WTC11 (cell line): ENCODE measurements at regions not wholly inside any gene's neighbourhood (a gene's known extent, or its start where the extent isn't known, plus 50 kb on each side); places are given as distances from the start of the nearest gene placed in this dataset.

Source experiments
- ATAC-seq: fragments of 200-7000 bp; cut with Tn5 transposase; 2 replicates; pipeline ENCODE4 v1.10.0; 2021; ENCODE audit warnings: mild to moderate bottlenecking, moderate library complexity
- CTCF ChIA-PET: fragments of 300-600 bp; sonication (Branson Sonifier 250); formaldehyde crosslinking; loops from one replicate; lab custom pipeline; 2021; ENCODE audit warnings: antibody characterized with exemption; lab: Charles Lee
- POLR2A ChIA-PET: fragments of 350-600 bp; sonication (Branson Sonifier 250); formaldehyde crosslinking; loops from one replicate; lab custom pipeline; 2021; ENCODE audit warnings: antibody characterized with exemption; lab: Charles Lee
- DNase-seq: peaks from one replicate; pipeline ENCODE4 v3.0.0; 2021; ENCODE audit warnings: low spot score
- H3K27ac Mint-ChIP-seq: 2 replicates; pipeline ENCODE4 v1.8.0; 2021; ENCODE audit warnings: mixed read lengths
- H3K27me3 Mint-ChIP-seq: 2 replicates; pipeline ENCODE4 v1.8.0; 2021; ENCODE audit warnings: low read depth, mild to moderate bottlenecking, moderate library complexity, mixed read lengths
- H3K36me3 Mint-ChIP-seq: 2 replicates; pipeline ENCODE4 v1.8.0; 2021; ENCODE audit warnings: mixed read lengths
- H3K4me1 Mint-ChIP-seq: 2 replicates; pipeline ENCODE4 v1.8.0; 2022; ENCODE audit warnings: mixed read lengths
- H3K4me3 Mint-ChIP-seq: 2 replicates; pipeline ENCODE4 v1.8.0; 2021; ENCODE audit warnings: mild to moderate bottlenecking, moderate library complexity, mixed read lengths
- H3K9me3 Mint-ChIP-seq: 2 replicates; pipeline ENCODE4 v1.8.0; 2021; ENCODE audit warnings: mixed read lengths
- ATF3 ChIP-seq: sonication (generic); formaldehyde crosslinking; conservative IDR thresholded peaks from 2 replicates; pipeline ENCODE4 v1.8.1; 2022; ENCODE audit warnings: mild to moderate bottlenecking, missing genetic modification reagents
- CREM ChIP-seq: sonication (generic); formaldehyde crosslinking; IDR thresholded peaks from 2 replicates; pipeline ENCODE4 v1.8.1; 2022; ENCODE audit warnings: mild to moderate bottlenecking, missing genetic modification reagents, moderate library complexity
- E2F5 ChIP-seq: sonication (generic); formaldehyde crosslinking; IDR thresholded peaks from 2 replicates; pipeline ENCODE4 v1.8.1; 2022; ENCODE audit warnings: mild to moderate bottlenecking, moderate library complexity, missing genetic modification reagents
- FOXP1 ChIP-seq: sonication (generic); formaldehyde crosslinking; IDR thresholded peaks from 2 replicates; pipeline ENCODE4 v1.8.0; 2022; ENCODE audit warnings: missing genetic modification reagents, mild to moderate bottlenecking, moderate library complexity, borderline replicate concordance
- JUN ChIP-seq: sonication (generic); formaldehyde crosslinking; IDR thresholded peaks from 2 replicates; pipeline ENCODE4 v1.8.0; 2023; ENCODE audit warnings: mild to moderate bottlenecking, missing genetic modification reagents
- KAT7 ChIP-seq: sonication (generic); formaldehyde crosslinking; IDR thresholded peaks from 2 replicates; pipeline ENCODE4 v1.8.1; 2023; ENCODE audit warnings: missing genetic modification reagents, mild to moderate bottlenecking, borderline replicate concordance
- MLX ChIP-seq: sonication (generic); formaldehyde crosslinking; IDR thresholded peaks from 2 replicates; pipeline ENCODE4 v1.8.1; 2023; ENCODE audit warnings: mild to moderate bottlenecking, missing genetic modification reagents, moderate library complexity
- NR1H2 ChIP-seq: sonication (generic); formaldehyde crosslinking; IDR thresholded peaks from 2 replicates; pipeline ENCODE4 v1.9.0; 2021; ENCODE audit warnings: mild to moderate bottlenecking, moderate library complexity, missing genetic modification reagents
- NR3C1 ChIP-seq: sonication (generic); formaldehyde crosslinking; conservative IDR thresholded peaks from 2 replicates; pipeline ENCODE4 v1.8.1; 2023; ENCODE audit warnings: low read depth, mild to moderate bottlenecking, missing genetic modification reagents
- PREB ChIP-seq: sonication (generic); formaldehyde crosslinking; IDR thresholded peaks from 2 replicates; pipeline ENCODE4 v1.8.1; 2022; ENCODE audit warnings: mild to moderate bottlenecking, missing genetic modification reagents, moderate library complexity, borderline replicate concordance
- TEAD4 ChIP-seq: sonication (generic); formaldehyde crosslinking; IDR thresholded peaks from 2 replicates; pipeline ENCODE4 v1.8.0; 2022; ENCODE audit warnings: mild to moderate bottlenecking, missing genetic modification reagents
- TP53 ChIP-seq: sonication (generic); formaldehyde crosslinking; IDR thresholded peaks from 2 replicates; pipeline ENCODE4 v1.8.1; 2023; ENCODE audit warnings: mild to moderate bottlenecking, missing genetic modification reagents
- ZBTB21 ChIP-seq: sonication (generic); formaldehyde crosslinking; IDR thresholded peaks from 2 replicates; pipeline ENCODE4 v1.8.1; 2023; ENCODE audit warnings: mild to moderate bottlenecking, missing genetic modification reagents, borderline replicate concordance
- ZNF219 ChIP-seq: sonication (generic); formaldehyde crosslinking; IDR thresholded peaks from 2 replicates; pipeline ENCODE4 v1.8.0; 2023; ENCODE audit warnings: missing genetic modification reagents, mild to moderate bottlenecking, borderline replicate concordance
- ZNF232 ChIP-seq: sonication (generic); formaldehyde crosslinking; IDR thresholded peaks from 2 replicates; pipeline ENCODE4 v1.8.0; 2022; ENCODE audit warnings: mild to moderate bottlenecking, missing genetic modification reagents
- ZNF281 ChIP-seq: sonication (generic); formaldehyde crosslinking; IDR thresholded peaks from 2 replicates; pipeline ENCODE4 v1.8.0; 2023; ENCODE audit warnings: mild to moderate bottlenecking, missing genetic modification reagents
- ZNF396 ChIP-seq: fragments of 250-450 bp; sonication (Bioruptor Pico); IDR thresholded peaks from 2 replicates; pipeline ENCODE4 v1.8.0; 2021; ENCODE audit warnings: mild to moderate bottlenecking, moderate library complexity, borderline replicate concordance
- ZNF532 ChIP-seq: fragments of 250-450 bp; sonication (Bioruptor Pico); IDR thresholded peaks from 2 replicates; pipeline ENCODE4 v1.9.0; 2021; ENCODE audit warnings: mild to moderate bottlenecking, borderline replicate concordance

GRCh38 chr20:24118034-24118433 lies 129.5 kb upstream of the GGTLC1 start:
- no peak for ATAC-seq
- CTCF ChIA-PET, result interaction anchor here (1.1 to 1.3 kb wide), 2 partner anchors 16 to 32 kb away, joined by 4 read pairs; no protein-coding TSS in a partner anchor
- DNase-seq, result no peak
- POLR2A ChIA-PET, result no interaction called here
- Mint-ChIP-seq H3K4me1 (no peaks in the 10 kb centered on the region), H3K36me3 (no peaks in the 10 kb centered on the region), H3K4me3 (no peak overlapping the region), H3K27ac (no peak overlapping the region), H3K9me3 (peaks cover 5% of the 10 kb centered on the region; the same call in 1 of the 2 replicates), H3K27me3 (no peaks in the 10 kb centered on the region)
- TF ChIP-seq ATF3 (CRISPR knock-in tag) (no peak), KAT7 (CRISPR knock-in tag) (no peak), ZNF396 (CRISPR knock-in tag) (no peak), NR1H2 (no peak), CREM (CRISPR knock-in tag) (no peak), ZNF232 (CRISPR knock-in tag) (no peak), E2F5 (CRISPR knock-in tag) (no peak), ZNF532 (CRISPR knock-in tag) (no peak), TEAD4 (CRISPR knock-in tag) (no peak), ZNF219 (CRISPR knock-in tag) (no peak), ZBTB21 (CRISPR knock-in tag) (no peak), FOXP1 (CRISPR knock-in tag) (no peak), NR3C1 (no peak), ZNF281 (CRISPR knock-in tag) (no peak), PREB (CRISPR knock-in tag) (no peak), JUN (CRISPR knock-in tag) (no peak), TP53 (CRISPR knock-in tag) (no peak), MLX (CRISPR knock-in tag) (no peak)
